GF-D8 (cell line): ENCODE measurements at regions not wholly inside any gene's neighbourhood (a gene's known extent, or its start where the extent isn't known, plus 50 kb on each side); places are given as distances from the start of the nearest gene placed in this dataset.

Experiments used
- DNase-seq: peaks from one replicate; lab custom pipeline; 2025; lab: John Stamatoyannopoulos, UW

DNA sequence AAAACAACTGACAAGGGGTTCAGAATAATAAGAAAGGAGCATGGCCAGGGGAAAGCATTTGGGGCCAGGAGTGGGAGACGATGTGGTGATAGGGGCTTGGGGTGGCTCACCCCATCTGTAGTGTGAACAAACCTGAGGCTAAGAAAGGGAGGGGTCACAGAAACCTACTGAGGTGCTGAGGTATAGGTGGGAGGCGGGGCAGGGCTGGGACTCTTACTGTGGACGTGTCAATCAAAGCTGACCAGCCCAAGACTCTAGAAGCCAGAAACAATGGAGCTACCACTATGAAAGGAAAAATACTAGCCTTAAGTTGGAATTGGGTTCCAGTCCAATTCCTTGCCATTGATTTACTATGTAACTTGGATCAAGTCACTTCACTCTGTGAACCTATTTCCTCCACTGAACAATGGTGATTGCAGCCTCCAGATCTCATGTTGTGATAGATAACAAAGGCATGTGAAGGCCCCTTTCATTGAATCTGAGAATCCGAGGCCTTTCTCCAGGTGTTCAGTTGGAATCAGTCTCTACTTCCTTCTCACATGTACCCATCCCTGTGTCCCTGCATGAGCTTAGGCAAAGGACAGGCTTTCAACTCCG, 260.9 kb upstream of the HES1 start:
- DNase-seq = no peak

DNA sequence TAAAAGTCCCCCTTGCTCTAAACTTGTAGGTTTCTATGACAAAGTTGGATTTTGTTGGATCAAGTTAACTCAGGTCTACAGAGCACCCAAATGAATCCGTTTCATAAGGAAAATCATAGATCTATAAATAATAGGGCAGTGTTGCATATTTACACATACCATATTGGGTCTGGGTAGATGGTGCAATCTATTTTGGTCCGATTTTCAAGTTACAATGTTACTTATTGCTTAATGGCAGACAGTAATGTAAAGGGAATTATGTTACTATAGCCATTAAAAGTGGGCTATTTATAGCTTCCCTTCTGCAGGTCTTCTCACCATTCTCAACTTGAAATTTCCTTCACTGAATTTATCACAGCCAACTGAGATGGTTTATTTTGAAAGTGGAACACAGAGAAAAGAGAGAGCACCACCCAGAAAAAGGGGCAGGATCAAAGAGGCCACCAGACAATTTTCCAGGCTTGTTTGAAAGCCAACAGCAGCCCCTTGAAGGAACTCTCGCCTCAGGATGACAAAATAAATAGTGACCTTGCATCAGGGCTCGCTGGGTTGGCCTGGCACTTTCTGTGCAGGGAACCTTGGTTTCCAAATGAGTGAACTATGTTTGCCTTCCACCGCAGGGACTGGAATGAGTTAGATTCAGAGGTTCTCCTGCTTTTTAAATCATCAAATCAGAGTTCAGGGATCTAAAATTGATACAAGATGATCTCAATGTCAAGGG, 260.2 kb upstream of the HES1 start:
- no peak for DNase-seq

DNA sequence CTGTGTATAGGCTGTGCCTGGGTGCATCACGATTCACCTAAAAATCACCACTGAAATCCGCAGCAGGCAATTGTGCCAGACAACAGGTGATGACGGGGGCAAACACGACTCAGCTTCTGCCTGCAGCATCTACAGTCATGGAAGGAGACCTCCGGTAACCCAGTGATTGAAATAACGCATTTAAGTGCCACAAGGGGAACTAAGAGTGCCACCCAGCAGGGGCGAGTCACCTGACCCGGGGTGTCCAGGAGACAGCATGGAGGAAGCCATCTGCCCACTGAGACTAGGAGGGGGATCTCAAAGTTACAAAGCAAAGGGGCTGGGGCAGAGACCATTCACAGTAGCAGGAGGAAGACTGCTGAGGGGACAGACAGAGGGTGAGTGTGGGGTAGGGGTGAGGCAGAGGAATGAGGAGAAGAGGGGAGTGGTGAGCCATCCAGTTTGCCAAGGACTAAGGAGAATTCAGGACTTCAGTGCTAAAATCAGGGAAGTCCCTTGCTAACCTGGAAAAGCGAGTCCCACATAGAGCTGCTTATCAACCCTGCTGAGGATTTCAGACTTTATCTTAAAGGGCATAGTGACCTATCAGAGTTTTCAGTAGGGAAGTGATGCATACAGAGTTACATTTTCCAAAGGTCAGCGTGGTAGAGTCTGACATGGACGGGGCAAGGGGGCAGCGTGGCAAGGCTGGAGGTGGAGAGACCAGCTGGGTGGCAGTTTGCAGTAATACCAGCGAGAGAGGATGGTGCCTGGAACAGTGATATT, 256.7 kb upstream of the HES1 start:
- no peak for DNase-seq

- DNase-seq = no peak
These were observed 256.1 kb upstream of the HES1 start for GRCh38 chr3:193879864-193880242.

DNA sequence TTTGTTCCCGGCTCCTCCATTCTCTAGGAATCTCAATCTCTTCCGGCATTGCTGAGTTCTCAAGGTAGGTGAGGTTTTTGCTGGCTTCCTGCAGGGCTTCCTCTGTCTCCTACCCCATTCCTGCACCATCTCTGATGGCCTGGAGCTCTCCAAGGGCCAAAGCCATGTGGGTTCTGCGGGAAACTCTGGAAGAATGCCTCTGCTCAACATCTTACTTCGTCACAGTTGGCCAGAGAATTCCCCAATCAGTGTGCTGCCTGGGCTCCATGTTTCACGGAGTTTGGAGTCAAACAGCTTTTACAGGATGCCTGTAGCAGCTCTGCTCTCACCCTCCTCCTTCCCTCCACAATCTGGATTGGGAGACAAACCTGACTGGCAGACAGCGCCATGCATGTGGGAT, 253.9 kb upstream of the HES1 start:
- DNase-seq = no peak

- DNase-seq = no peak
These were observed 252.4 kb upstream of the HES1 start for GRCh38 chr3:193883551-193883950.

DNA sequence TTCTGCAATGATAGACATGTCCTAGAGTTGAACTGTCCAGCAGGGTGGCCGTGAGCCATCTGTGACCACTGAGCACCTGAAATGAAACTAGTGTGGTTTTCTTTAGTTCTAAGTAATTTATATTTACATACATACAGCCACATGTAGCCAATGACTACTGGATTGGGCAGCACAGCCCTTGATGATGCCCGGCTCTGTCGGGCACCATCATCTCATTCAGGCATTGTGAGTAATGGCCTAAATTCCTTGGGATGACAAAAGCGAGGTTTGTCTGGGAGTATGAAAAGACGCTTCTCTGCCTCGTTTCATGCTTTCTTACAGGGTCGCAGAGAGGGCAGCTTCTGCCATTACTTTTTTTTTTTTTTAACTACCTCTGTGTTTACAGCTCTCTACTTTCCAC, 251.9 kb upstream of the HES1 start:
- no peak for DNase-seq

GRCh38 chr3:193884652-193885051, 251.3 kb upstream of the HES1 start:
- no peak for DNase-seq

DNA sequence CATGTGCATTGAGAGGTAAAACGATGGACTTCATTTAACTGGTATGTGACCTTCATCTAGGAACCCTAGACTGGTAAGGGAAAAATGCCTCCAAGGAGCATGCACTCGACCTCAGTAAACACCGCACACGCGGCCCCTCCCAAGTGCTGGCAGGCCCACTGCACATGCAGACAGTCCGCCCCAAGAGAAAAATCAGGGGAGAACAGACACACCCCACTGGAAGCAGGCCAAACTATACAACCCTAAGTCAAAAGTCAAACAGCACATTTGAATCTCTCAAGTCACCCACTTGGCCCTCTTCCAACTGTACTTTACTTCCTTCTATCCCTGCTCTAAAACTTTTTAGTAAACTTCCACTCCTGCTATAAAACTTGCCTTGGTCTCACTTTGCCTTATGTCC, 250.1 kb upstream of the HES1 start:
- no peak for DNase-seq

DNA sequence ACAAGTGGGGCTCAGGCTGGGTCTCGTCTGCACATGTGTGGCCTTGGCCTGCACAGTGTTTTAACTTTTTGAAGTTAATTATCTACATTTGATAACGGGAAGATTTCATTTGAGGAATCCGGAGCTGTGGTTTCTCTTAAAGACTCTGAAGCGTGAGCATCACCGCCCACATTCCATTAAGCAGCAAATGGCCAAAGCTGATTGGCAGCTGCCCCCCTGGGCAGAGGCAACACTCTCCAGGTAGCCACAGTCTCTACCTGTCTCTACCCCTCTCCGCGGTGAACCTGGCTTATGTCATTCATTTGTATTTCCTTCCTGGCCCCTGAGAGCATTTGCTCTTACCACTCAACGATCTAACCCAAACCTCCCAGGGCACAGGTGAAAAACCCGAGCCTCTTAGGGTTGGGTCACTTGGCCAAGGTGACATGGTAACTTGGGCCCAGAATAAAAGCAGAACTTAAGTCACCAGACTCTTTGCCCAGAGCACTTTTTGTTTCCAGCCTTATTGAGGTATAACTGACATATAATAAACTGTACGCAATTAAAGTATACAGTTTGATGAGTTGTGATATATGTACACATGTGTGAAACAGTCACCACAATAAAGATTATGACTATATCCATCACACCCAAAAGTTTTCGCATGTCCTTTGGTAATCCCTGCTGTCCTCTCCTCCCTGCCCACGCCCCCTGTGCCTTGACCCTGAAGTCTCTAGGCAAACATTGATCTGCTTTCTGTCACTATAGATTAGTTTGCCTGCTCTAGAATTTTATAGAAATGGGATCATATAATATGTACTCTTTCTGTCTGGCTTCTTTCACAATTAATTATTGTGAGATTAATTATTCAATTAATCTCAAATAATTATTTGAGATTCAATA, 245.7 kb upstream of the HES1 start:
- DNase-seq = no peak

DNA sequence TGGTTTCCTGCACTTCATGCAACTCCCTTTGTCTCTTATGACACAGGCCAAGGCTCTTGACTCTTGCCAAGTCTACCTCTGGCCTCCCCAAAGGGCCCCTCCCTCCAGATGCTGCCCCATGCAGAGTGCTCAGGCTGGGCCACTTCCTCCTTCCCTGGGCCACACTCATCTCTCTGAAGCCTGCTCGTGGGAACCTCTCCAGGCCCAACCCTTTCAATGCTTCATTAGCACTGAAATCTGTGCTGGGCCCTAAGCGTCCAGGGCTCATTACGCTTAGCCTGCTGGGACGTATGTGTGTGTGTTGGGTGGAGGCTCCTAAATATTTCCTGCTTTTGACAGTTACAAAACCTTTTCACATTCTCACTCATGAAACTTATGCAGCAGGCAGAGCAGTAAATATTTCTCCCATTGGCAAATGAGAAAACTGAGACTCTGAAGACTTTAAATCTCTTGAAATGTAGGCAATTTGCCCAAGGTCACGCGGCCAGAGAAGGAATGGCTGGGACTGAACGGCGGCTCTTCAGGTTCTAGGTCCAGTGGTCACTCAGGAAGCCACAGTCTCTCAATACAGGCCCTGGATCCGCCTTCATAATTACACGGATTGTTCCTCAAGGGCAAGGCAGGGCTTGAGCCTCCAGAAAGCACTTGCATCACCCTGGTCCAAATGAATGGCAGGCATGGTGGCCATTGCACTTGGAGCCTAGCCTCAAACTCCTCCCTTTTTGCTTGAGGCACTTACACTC, 241.7 kb upstream of the HES1 start:
- DNase-seq = no peak

DNA sequence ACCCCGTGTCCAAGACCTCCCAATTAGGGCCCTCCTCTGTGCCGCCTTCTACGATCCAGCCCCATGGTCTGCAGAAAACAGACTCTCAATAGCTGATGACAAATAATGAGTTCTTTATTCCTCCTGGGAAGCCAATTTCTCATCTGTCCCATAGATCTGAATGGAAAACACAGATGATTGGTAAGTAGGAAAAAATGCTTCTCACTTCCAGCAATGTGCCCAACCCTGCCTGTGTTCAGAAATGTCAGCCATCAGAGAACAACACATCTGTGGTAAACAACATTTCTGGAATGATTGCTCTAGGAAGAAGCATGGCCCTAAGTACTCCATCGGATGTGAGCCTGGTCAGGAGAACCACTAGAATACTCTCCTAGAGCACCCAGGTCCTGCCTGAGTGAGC, 240.5 kb upstream of the HES1 start:
- DNase-seq = no peak

DNA sequence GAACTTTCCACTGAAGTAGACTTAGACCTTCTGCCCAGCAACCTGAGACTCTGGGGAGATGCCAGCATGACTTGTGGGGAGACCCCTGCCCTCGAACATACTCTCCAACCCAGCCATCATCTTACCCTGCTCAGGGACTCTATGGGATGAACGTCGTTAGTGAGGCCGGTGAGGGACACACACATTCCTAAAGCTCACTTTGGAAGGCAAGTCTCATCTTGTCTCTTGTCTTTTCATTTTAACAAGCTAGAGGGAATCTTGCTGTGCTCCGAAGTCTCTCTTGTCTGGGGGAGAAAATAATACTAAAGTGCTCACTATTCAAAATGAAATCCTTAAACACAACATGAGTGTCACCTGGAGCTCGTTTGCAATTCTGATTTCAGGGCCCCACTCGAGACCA, 239.5 kb upstream of the HES1 start:
- no peak for DNase-seq

- no peak for DNase-seq
These were observed 238.7 kb upstream of the HES1 start for GRCh38 chr3:193897288-193897687.

- DNase-seq = no peak
These were observed 238.2 kb upstream of the HES1 start for GRCh38 chr3:193897731-193898180.

DNA sequence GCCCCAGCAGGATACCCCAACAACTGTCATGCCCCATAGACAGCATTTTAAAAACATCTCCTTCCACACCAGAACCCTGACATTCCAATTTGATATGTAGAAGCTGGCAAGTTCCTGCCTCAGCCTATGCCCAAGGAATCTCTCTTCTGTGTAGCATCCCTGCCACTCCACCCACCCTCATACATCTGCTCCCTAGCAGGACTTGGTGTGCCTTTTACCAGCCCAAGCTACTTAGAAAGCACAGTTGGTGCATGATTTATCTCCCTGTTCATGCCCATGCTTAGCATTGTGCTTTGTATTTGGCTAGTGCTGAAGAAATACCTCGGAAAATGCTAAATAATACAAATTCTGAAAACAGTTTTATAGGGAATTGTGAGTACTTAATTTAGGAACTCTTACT, 236.9 kb upstream of the HES1 start:
- DNase-seq = no peak

GRCh38 chr3:193901007-193901406, 234.9 kb upstream of the HES1 start:
- DNase-seq = no peak

- no peak for DNase-seq
These were observed 233.1 kb upstream of the HES1 start for GRCh38 chr3:193902607-193903511.

DNA sequence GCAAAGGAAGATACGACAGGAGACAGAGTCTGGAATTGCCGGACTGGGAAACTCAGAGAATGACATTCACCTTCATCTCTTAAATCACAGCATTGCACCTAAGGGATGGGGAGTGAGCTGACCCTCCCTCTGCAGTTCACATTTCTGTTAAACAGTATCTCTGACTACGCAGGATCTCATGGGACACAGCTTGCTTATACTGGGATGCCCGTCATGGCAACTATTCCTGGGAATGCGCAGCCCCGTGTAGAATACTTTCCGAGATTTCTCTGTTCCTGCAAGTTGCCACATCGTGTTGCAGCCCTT, 232.5 kb upstream of the HES1 start:
- DNase-seq = no peak

DNA sequence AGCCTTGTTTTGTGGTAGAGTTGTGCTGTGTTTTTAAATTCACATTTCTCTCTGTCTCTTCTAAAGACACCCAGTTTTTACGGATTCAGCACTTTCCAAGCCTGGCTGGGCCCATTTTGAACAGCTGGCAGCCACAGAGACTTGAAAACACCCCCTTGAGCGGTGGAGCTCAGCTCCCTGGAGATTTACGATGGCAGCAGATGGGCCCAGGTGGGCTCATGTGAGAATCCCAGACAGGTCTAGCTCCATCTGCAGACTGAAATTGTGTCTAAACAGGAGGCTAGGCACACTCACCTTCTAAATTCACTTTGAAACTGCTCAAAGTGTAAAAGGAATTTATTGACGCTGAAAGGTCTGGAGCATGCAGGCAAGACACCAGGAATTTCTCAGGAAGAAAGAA, 232.0 kb upstream of the HES1 start:
- DNase-seq = no peak
